GM18499 (cell line): ENCODE measurements at regions not wholly inside any gene's neighbourhood (a gene's known extent, or its start where the extent isn't known, plus 50 kb on each side); places are given as distances from the start of the nearest gene placed in this dataset.
"Not testable (repeated sequence)": the region's sequence is repeated elsewhere in the genome, so short reads cannot be mapped to it uniquely, and the experiment has no call there.

Experiments used
- ATAC-seq: cut with Tn5 transposase; IDR thresholded peaks from one replicate; pipeline ENCODE4 v1.9.1; 2021; ENCODE audit warnings: moderate number of reproducible peaks; ENCODE audit not compliant: insufficient read depth, unreplicated experiment

- ATAC-seq, result no peak
These were observed 868.0 kb downstream of the FAT4 start for GRCh38 chr4:126182786-126183185.

- no peak for ATAC-seq
These were observed 868.5 kb downstream of the FAT4 start for GRCh38 chr4:126183206-126183605.

- ATAC-seq, result no peak
These were observed 876.8 kb downstream of the FAT4 start for GRCh38 chr4:126191536-126191935.

GRCh38 chr4:126192506-126192905, 877.8 kb downstream of the FAT4 start:
- no peak for ATAC-seq

- not testable (repeated sequence) for ATAC-seq
These were observed 886.7 kb downstream of the FAT4 start for GRCh38 chr4:126201251-126202138.

- no peak for ATAC-seq
These were observed 887.5 kb downstream of the FAT4 start for GRCh38 chr4:126202226-126202625.

GRCh38 chr4:126207910-126208309, 893.2 kb downstream of the FAT4 start:
- ATAC-seq, result no peak

- ATAC-seq, result no peak
These were observed 894.4 kb downstream of the FAT4 start for GRCh38 chr4:126209147-126209546.

- no peak for ATAC-seq
These were observed 899.2 kb downstream of the FAT4 start for GRCh38 chr4:126213996-126214395.

- ATAC-seq, result no peak
These were observed 901.0 kb downstream of the FAT4 start for GRCh38 chr4:126215759-126216158.

- no peak for ATAC-seq
These were observed 901.9 kb downstream of the FAT4 start for GRCh38 chr4:126216611-126217010.

- no peak for ATAC-seq
These were observed 906.5 kb downstream of the FAT4 start for GRCh38 chr4:126221282-126221681.

GRCh38 chr4:126221717-126222340, 907.1 kb downstream of the FAT4 start:
- no peak for ATAC-seq

- ATAC-seq, result no peak
These were observed 909.1 kb downstream of the FAT4 start for GRCh38 chr4:126223784-126224407.

GRCh38 chr4:126227428-126227827, 912.7 kb downstream of the FAT4 start:
- ATAC-seq, result no peak

- ATAC-seq, result no peak
These were observed 915.5 kb downstream of the FAT4 start for GRCh38 chr4:126230269-126230668.

GRCh38 chr4:126233483-126233882, 918.7 kb downstream of the FAT4 start:
- ATAC-seq, result no peak

GRCh38 chr4:126238013-126238412, 923.3 kb downstream of the FAT4 start:
- no peak for ATAC-seq

GRCh38 chr4:126241634-126242033, 926.9 kb downstream of the FAT4 start:
- no peak for ATAC-seq

GRCh38 chr4:126242679-126243390, 928.1 kb downstream of the FAT4 start:
- ATAC-seq, result no peak

GRCh38 chr4:126247409-126247808, 932.7 kb downstream of the FAT4 start:
- ATAC-seq, result no peak
